A673 (cell line): ENCODE measurements at regions not wholly inside any gene's neighbourhood (a gene's known extent, or its start where the extent isn't known, plus 50 kb on each side); places are given as distances from the start of the nearest gene placed in this dataset.

Experiments used
- BruUV-seq: library from RNA; stranded (reverse); fragments of 400-500 nt; replicated peaks from 2 replicates; lab custom pipeline; 2021; lab: Mats Ljungman, UMichigan
- CTCF ChIA-PET: fragments of 300-600 bp; sonication (Branson Sonifier 250); formaldehyde crosslinking; loops from one replicate; lab custom pipeline; 2022; ENCODE audit warnings: antibody characterized with exemption; lab: Charles Lee
- POLR2A ChIA-PET: fragments of 300-600 bp; sonication (Branson Sonifier 250); formaldehyde crosslinking; loops from one replicate; lab custom pipeline; 2022; ENCODE audit warnings: antibody characterized with exemption; ENCODE audit not compliant: low non-redundant PET; lab: Charles Lee
- DNase-seq: peaks from one replicate; pipeline ENCODE4 v3.0.0-alpha.2; 2015; ENCODE audit warnings: low spot score
- H3K27ac ChIP-seq: fragments of 200-600 bp; sonication (generic); 2 replicates; pipeline ENCODE4 v1.5.1; 2016; ENCODE audit warnings: mixed run types, low read depth, mild to moderate bottlenecking, mixed read lengths, antibody characterized with exemption, low read length; ENCODE audit not compliant: poor library complexity, severe bottlenecking
- H3K27me3 ChIP-seq: fragments of 200-600 bp; sonication (generic); replicated peaks from 2 replicates; pipeline ENCODE4 v1.6.1; 2017; ENCODE audit warnings: mixed run types, low read depth, mild to moderate bottlenecking, mixed read lengths, antibody characterized with exemption, low read length; ENCODE audit not compliant: insufficient read depth, poor library complexity
- H3K36me3 ChIP-seq: fragments of 200-600 bp; sonication (generic); 2 replicates; pipeline ENCODE4 v1.6.1; 2016; ENCODE audit warnings: mixed run types, mild to moderate bottlenecking, mixed read lengths, antibody characterized with exemption, low read length; ENCODE audit not compliant: insufficient read depth, poor library complexity, severe bottlenecking
- H3K4me1 ChIP-seq: fragments of 200-600 bp; sonication (generic); 2 replicates; pipeline ENCODE4 v1.6.1; 2017; ENCODE audit warnings: mixed run types, mild to moderate bottlenecking, mixed read lengths, antibody characterized with exemption, low read length; ENCODE audit not compliant: insufficient read depth, poor library complexity, severe bottlenecking
- H3K4me3 ChIP-seq: fragments of 200-600 bp; sonication (generic); 2 replicates; pipeline ENCODE4 v1.5.1; 2016; ENCODE audit warnings: low read depth, mixed run types, mild to moderate bottlenecking, mixed read lengths, low read length; ENCODE audit not compliant: poor library complexity, severe bottlenecking
- H3K9me3 ChIP-seq: fragments of 200-600 bp; sonication (generic); 2 replicates; pipeline ENCODE4 v1.6.1; 2016; ENCODE audit warnings: mixed run types, low read depth, mild to moderate bottlenecking, mixed read lengths, antibody characterized with exemption, low read length; ENCODE audit not compliant: poor library complexity, severe bottlenecking
- EZH2 ChIP-seq: fragments of 200-600 bp; sonication (generic); IDR thresholded peaks from 2 replicates; pipeline ENCODE4 v1.6.1; 2017; ENCODE audit warnings: borderline replicate concordance, low read depth, mild to moderate bottlenecking, mixed read lengths, antibody characterized with exemption, low read length; ENCODE audit not compliant: poor library complexity, severe bottlenecking
- intact Hi-C: fragments of 100-400 bp; cut with micrococcal nuclease; formaldehyde crosslinking; loops from one replicate; pipeline ENCODE4 v1.10.0; 2022; ENCODE audit not compliant: unreplicated experiment
- TF ChIP-seq, protein P1 (sequence below): fragments of 300-800, 200-600 bp; sonication (generic); conservative IDR thresholded peaks from 2 replicates; pipeline ENCODE4 v1.5.1; 2017; ENCODE audit warnings: low read depth, mild to moderate bottlenecking, antibody characterized with exemption, low read length, moderate library complexity, mixed read lengths

DNA sequence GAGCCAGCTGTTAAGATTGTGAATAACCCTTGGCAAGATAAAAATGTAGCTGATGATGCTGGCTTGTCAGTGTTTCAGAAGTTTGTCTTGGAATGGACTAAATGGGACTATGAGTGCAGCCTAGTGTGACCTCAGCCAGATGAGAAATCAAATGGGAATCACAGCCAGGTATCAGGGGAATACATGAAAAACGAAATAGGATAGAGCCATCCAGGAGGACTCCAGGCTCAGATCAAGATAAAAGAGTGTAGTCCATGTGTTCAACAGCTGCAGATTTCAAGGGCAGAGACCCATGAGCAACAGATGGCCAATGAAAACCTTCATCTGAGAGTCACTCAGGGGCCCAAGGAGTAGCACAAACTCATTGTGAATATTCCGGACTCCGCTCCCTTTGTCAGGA, 1080.9 kb upstream of the CADM2 start:
- DNase-seq = no peak

DNA sequence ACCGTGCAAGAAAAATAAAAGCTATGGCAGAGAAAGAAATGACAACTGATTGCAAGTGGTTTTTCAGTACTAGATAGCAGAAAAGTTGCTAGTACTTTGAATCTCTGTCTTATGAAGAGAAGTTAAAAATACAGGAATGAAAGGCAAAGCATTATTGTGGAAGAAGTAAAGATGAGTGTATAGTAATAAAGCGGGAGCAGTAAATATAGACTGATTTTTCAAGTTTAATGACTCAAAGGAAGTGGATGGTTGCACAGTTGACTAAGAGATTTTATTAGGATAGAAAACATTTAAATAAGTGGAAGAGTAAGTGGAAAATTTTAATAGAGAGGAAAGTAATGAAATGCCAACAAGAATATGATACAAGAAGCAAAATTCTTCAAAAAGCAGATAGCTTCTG, 1076.1 kb upstream of the CADM2 start:
- DNase-seq = no peak
- H3K4me3 ChIP-seq = no peak overlapping the region
- no peak for TF ChIP-seq EZH2
- TF ChIP-seq, protein P1, sequence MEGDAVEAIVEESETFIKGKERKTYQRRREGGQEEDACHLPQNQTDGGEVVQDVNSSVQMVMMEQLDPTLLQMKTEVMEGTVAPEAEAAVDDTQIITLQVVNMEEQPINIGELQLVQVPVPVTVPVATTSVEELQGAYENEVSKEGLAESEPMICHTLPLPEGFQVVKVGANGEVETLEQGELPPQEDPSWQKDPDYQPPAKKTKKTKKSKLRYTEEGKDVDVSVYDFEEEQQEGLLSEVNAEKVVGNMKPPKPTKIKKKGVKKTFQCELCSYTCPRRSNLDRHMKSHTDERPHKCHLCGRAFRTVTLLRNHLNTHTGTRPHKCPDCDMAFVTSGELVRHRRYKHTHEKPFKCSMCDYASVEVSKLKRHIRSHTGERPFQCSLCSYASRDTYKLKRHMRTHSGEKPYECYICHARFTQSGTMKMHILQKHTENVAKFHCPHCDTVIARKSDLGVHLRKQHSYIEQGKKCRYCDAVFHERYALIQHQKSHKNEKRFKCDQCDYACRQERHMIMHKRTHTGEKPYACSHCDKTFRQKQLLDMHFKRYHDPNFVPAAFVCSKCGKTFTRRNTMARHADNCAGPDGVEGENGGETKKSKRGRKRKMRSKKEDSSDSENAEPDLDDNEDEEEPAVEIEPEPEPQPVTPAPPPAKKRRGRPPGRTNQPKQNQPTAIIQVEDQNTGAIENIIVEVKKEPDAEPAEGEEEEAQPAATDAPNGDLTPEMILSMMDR = no peak
- no peaks in the 10 kb centered on the region for H3K9me3 ChIP-seq
- no peaks in the 10 kb centered on the region for H3K36me3 ChIP-seq
- no TSS peak for BruUV-seq
- CTCF ChIA-PET = no interaction called here
- no peaks in the 10 kb centered on the region for H3K27me3 ChIP-seq
- H3K4me1 ChIP-seq = no peaks in the 10 kb centered on the region
- no peak overlapping the region for H3K27ac ChIP-seq
- intact Hi-C loops = no loop called here
- POLR2A ChIA-PET = no interaction called here

More for the DNA sequence above, 1080.9 kb upstream of the CADM2 start:
- no TSS peak for BruUV-seq
- no peaks in the 10 kb centered on the region for H3K36me3 ChIP-seq
- H3K9me3 ChIP-seq = peaks cover 7% of the 10 kb centered on the region
- H3K27ac ChIP-seq = no peak overlapping the region
- no peaks in the 10 kb centered on the region for H3K27me3 ChIP-seq
- H3K4me1 ChIP-seq = no peaks in the 10 kb centered on the region
- ChIA-PET CTCF (no interaction called here), POLR2A (no interaction called here)
- intact Hi-C loops = no loop called here
- TF ChIP-seq EZH2 = no peak
- TF ChIP-seq, protein P1 = no peak
- no peak overlapping the region for H3K4me3 ChIP-seq

DNA sequence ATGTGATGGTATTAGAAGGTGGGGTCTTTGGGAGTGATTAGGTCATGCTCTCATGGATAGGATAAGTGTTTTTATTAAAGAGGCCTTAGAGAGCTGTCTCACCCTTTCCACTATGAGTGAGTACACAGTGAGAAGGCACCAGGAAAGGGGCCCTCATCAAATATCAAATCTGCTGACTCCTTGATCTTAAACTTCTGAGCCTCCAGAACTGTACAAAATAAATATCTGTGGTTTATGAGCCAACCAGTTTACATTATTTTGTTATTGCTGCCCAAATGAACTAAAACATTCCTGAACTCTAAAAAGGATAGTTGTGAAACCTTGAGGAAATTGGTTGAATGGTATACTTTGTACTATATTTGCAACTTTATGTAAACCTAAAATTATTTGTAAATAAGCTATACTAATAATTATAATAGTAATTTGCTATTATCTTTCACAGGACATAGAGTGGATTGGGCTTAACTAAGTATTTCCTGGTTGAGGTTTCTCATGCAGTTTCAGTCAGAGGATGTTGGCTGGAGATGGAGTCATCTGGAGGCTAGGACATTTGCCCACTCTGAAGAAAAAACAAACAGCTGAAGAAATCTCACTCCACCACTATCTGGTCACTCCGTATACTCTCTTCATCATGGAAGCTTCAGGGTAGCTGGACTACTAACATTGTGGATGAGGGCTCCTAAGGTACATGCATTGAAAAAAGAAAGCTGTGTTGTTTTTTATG, 1068.6 kb upstream of the CADM2 start:
- no peak for TF ChIP-seq EZH2
- TF ChIP-seq, protein P1 = no peak
- no peak for DNase-seq
- BruUV-seq = no TSS peak
- no peaks in the 10 kb centered on the region for H3K9me3 ChIP-seq
- no peak overlapping the region for H3K27ac ChIP-seq
- no peaks in the 10 kb centered on the region for H3K4me1 ChIP-seq
- POLR2A ChIA-PET = no interaction called here
- H3K27me3 ChIP-seq = no peaks in the 10 kb centered on the region
- H3K36me3 ChIP-seq = no peaks in the 10 kb centered on the region
- intact Hi-C loops = no loop called here
- CTCF ChIA-PET = no interaction called here
- no peak overlapping the region for H3K4me3 ChIP-seq
